ENCODE measurements at regions not wholly inside any gene's neighbourhood (a gene's known extent, or its start where the extent isn't known, plus 50 kb on each side); places are given as distances from the start of the nearest gene placed in this dataset.

DNA sequence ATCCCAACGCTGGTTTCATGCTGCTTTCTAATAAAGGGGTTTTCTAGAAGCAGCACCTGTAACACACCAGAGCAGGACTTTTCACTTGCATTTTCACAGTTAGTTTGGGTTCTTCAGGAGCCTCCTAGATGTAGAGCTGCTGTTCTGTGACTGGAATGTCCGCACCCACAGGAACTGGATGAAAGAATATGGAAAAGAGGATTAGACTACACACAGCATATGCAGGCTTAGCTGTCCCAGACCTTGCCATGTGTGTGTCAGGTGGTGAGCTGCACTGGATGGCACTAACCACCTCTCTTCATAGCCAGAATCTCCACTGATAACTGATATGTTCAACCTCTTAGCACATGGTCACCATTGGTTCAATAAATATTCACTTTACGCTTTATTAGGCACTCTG lies 112.1 kb upstream of the POU3F3 start:
- no peak for TF ChIP-seq SNAI2 (CRISPR knock-in tag; IDR thresholded peaks at IDR 0.05)
- no peak for TF ChIP-seq ARNTL (CRISPR knock-in tag; IDR thresholded peaks at IDR 0.05; ENCODE audit: borderline replicate concordance, low read depth)
- TF ChIP-seq, protein P1, sequence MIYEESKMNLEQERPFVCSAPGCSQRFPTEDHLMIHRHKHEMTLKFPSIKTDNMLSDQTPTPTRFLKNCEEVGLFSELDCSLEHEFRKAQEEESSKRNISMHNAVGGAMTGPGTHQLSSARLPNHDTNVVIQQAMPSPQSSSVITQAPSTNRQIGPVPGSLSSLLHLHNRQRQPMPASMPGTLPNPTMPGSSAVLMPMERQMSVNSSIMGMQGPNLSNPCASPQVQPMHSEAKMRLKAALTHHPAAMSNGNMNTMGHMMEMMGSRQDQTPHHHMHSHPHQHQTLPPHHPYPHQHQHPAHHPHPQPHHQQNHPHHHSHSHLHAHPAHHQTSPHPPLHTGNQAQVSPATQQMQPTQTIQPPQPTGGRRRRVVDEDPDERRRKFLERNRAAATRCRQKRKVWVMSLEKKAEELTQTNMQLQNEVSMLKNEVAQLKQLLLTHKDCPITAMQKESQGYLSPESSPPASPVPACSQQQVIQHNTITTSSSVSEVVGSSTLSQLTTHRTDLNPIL (CRISPR knock-in tag; IDR thresholded peaks at IDR 0.05; ENCODE audit: low read depth), result no peak
- TF ChIP-seq ZFP30 (CRISPR knock-in tag; IDR thresholded peaks at IDR 0.05), result no peak
- TF ChIP-seq, protein P2, sequence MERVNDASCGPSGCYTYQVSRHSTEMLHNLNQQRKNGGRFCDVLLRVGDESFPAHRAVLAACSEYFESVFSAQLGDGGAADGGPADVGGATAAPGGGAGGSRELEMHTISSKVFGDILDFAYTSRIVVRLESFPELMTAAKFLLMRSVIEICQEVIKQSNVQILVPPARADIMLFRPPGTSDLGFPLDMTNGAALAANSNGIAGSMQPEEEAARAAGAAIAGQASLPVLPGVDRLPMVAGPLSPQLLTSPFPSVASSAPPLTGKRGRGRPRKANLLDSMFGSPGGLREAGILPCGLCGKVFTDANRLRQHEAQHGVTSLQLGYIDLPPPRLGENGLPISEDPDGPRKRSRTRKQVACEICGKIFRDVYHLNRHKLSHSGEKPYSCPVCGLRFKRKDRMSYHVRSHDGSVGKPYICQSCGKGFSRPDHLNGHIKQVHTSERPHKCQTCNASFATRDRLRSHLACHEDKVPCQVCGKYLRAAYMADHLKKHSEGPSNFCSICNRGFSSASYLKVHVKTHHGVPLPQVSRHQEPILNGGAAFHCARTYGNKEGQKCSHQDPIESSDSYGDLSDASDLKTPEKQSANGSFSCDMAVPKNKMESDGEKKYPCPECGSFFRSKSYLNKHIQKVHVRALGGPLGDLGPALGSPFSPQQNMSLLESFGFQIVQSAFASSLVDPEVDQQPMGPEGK (CRISPR knock-in tag; IDR thresholded peaks at IDR 0.05; ENCODE audit: borderline replicate concordance), result no peak
- TF ChIP-seq ZNF70 (CRISPR knock-in tag; IDR thresholded peaks at IDR 0.05), result no peak
- no peak for TF ChIP-seq RARB (CRISPR knock-in tag; IDR thresholded peaks at IDR 0.05)
- TF ChIP-seq TOX (CRISPR knock-in tag; IDR thresholded peaks at IDR 0.05; ENCODE audit: borderline replicate concordance), result no peak
- TF ChIP-seq, protein P3, sequence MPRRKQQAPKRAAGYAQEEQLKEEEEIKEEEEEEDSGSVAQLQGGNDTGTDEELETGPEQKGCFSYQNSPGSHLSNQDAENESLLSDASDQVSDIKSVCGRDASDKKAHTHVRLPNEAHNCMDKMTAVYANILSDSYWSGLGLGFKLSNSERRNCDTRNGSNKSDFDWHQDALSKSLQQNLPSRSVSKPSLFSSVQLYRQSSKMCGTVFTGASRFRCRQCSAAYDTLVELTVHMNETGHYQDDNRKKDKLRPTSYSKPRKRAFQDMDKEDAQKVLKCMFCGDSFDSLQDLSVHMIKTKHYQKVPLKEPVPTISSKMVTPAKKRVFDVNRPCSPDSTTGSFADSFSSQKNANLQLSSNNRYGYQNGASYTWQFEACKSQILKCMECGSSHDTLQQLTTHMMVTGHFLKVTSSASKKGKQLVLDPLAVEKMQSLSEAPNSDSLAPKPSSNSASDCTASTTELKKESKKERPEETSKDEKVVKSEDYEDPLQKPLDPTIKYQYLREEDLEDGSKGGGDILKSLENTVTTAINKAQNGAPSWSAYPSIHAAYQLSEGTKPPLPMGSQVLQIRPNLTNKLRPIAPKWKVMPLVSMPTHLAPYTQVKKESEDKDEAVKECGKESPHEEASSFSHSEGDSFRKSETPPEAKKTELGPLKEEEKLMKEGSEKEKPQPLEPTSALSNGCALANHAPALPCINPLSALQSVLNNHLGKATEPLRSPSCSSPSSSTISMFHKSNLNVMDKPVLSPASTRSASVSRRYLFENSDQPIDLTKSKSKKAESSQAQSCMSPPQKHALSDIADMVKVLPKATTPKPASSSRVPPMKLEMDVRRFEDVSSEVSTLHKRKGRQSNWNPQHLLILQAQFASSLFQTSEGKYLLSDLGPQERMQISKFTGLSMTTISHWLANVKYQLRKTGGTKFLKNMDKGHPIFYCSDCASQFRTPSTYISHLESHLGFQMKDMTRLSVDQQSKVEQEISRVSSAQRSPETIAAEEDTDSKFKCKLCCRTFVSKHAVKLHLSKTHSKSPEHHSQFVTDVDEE (CRISPR knock-in tag; IDR thresholded peaks at IDR 0.05), result no peak
- TF ChIP-seq, protein P4, sequence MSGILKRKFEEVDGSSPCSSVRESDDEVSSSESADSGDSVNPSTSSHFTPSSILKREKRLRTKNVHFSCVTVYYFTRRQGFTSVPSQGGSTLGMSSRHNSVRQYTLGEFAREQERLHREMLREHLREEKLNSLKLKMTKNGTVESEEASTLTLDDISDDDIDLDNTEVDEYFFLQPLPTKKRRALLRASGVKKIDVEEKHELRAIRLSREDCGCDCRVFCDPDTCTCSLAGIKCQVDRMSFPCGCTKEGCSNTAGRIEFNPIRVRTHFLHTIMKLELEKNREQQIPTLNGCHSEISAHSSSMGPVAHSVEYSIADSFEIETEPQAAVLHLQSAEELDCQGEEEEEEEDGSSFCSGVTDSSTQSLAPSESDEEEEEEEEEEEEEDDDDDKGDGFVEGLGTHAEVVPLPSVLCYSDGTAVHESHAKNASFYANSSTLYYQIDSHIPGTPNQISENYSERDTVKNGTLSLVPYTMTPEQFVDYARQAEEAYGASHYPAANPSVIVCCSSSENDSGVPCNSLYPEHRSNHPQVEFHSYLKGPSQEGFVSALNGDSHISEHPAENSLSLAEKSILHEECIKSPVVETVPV (CRISPR knock-in tag; IDR thresholded peaks at IDR 0.05), result no peak
- no peak for TF ChIP-seq CSDC2 (CRISPR knock-in tag; IDR thresholded peaks at IDR 0.05)
- no peak for TF ChIP-seq GLIS3 (CRISPR knock-in tag; IDR thresholded peaks at IDR 0.05)

Data from SK-N-SH treated with all-trans-retinoic acid at 6 μM for 48 hours (cell line).